A549 (cell line): ENCODE measurements at regions not wholly inside any gene's neighbourhood (a gene's known extent, or its start where the extent isn't known, plus 50 kb on each side); places are given as distances from the start of the nearest gene placed in this dataset.

ENCODE experiments used
- ATAC-seq, 2 experiments: fragments of 200-7000 bp in 1 of 2; fragments of >200 bp in 1 of 2; cut with Nextera tagmentation in 1 of 2; cut with Tn5 transposase in 1 of 2; 3 replicates each; pipeline versions ENCODE4 v1.8.0 to v1.9.1; 2018 to 2020; ENCODE audit warnings: mild to moderate bottlenecking in 1 of 2, moderate library complexity in 1 of 2
- CTCF ChIA-PET: fragments of 300-600 bp; sonication (Branson Sonifier 250); formaldehyde crosslinking; extraction: SDS; loops from one replicate; lab custom pipeline; 2021; ENCODE audit warnings: antibody characterized with exemption, inconsistent platforms; lab: Yijun Ruan, JAX
- POLR2A ChIA-PET: fragments of 350-600 bp; formaldehyde crosslinking; extraction: SDS; loops from one replicate; lab custom pipeline; 2021; ENCODE audit warnings: antibody characterized with exemption, inconsistent platforms; lab: Yijun Ruan, JAX
- DNase-seq, 2 experiments: peaks; one replicate each; pipeline versions ENCODE4 v3.0.0 to v3.0.0-alpha.2; 2011 to 2016; ENCODE audit warnings: low read depth in 1 of 2, low spot score in 1 of 2
- FAIRE-seq: peaks from 2 replicates; lab custom pipeline; 2011; peaks lifted over from hg19 to GRCh38; lab: Jason Lieb, UNC
- H3K27ac ChIP-seq, 2 experiments: fragments of >200 bp; sonication (Bioruptor Twin); formaldehyde crosslinking; 3 replicates each; pipeline ENCODE4 v1.5.1; 2016 to 2017
- H3K4me1 ChIP-seq: fragments of >200 bp; sonication (Bioruptor Twin); formaldehyde crosslinking; 3 replicates; pipeline ENCODE4 v1.6.1; 2016
- H3K4me2 ChIP-seq: fragments of >200 bp; sonication (Bioruptor Twin); formaldehyde crosslinking; 3 replicates; pipeline ENCODE4 v1.6.1; 2016
- H3K4me3 ChIP-seq: fragments of >200 bp; sonication (Bioruptor Twin); formaldehyde crosslinking; 3 replicates; pipeline ENCODE4 v1.5.1; 2016
- H3K9me3 ChIP-seq: fragments of >200 bp; sonication (Bioruptor Twin); formaldehyde crosslinking; 3 replicates; pipeline ENCODE4 v1.6.1; 2016
- BHLHE40 ChIP-seq: IDR thresholded peaks from 2 replicates; pipeline ENCODE4 v1.6.1; 2012; ENCODE audit warnings: low read depth, low read length, inconsistent platforms
- CBX2 ChIP-seq: fragments of 200-600 bp; sonication (generic); IDR thresholded peaks from 2 replicates; pipeline ENCODE4 v1.6.1; 2016; ENCODE audit warnings: low read depth, mild to moderate bottlenecking, borderline replicate concordance
- CBX8 ChIP-seq: fragments of 200-600 bp; sonication (generic); IDR thresholded peaks from 2 replicates; pipeline ENCODE4 v1.6.1; 2016
- CHD4 ChIP-seq: fragments of 200-600 bp; sonication (generic); IDR thresholded peaks from 2 replicates; pipeline ENCODE4 v1.6.1; 2016; ENCODE audit warnings: antibody characterized with exemption, mild to moderate bottlenecking, borderline replicate concordance
- EHMT2 ChIP-seq: fragments of 200-600 bp; sonication (generic); IDR thresholded peaks from 2 replicates; pipeline ENCODE4 v1.6.1; 2016; ENCODE audit warnings: antibody characterized with exemption, low read depth, mild to moderate bottlenecking, moderate library complexity
- ESRRA ChIP-seq: fragments of 150-350 bp; IDR thresholded peaks from 2 replicates; pipeline ENCODE4 v1.6.1; 2014; ENCODE audit warnings: mild to moderate bottlenecking, low read length, borderline replicate concordance
- FOXS1 ChIP-seq: fragments of 250-450 bp; sonication (Bioruptor Pico); IDR thresholded peaks from 2 replicates; pipeline ENCODE4 v1.5.0; 2020; ENCODE audit warnings: mild to moderate bottlenecking, moderate library complexity
- HEYL ChIP-seq: fragments of 250-450 bp; sonication (Bioruptor Pico); IDR thresholded peaks from 2 replicates; pipeline ENCODE4 v1.8.0; 2021; ENCODE audit warnings: mild to moderate bottlenecking, moderate library complexity
- MAZ ChIP-seq: fragments of 150-350 bp; IDR thresholded peaks from 2 replicates; pipeline ENCODE4 v1.6.1; 2014; ENCODE audit warnings: antibody characterized with exemption, low read depth, low read length, borderline replicate concordance
- MYC ChIP-seq: IDR thresholded peaks from 2 replicates; pipeline ENCODE4 v1.6.1; 2012; ENCODE audit warnings: mild to moderate bottlenecking, inconsistent platforms, low read length, improper control_type of control experiment, borderline replicate concordance
- NPAS2 ChIP-seq: fragments of 250-450 bp; sonication (Bioruptor Pico); IDR thresholded peaks from 2 replicates; pipeline ENCODE4 v1.8.0; 2022; ENCODE audit warnings: mild to moderate bottlenecking, moderate library complexity, borderline replicate concordance
- POLR2AphosphoS2 ChIP-seq: conservative IDR thresholded peaks from 2 replicates; pipeline ENCODE4 v1.6.1; 2012; ENCODE audit warnings: low read length, improper control_type of control experiment, inconsistent platforms
- RCOR1 ChIP-seq: fragments of 150-350 bp; IDR thresholded peaks from 2 replicates; pipeline ENCODE4 v1.6.1; 2014; ENCODE audit warnings: antibody characterized with exemption, low read length, low read depth
- RFX5 ChIP-seq: fragments of 450-650 bp; IDR thresholded peaks from 2 replicates; pipeline ENCODE4 v1.7.1; 2014; ENCODE audit warnings: antibody characterized with exemption, mild to moderate bottlenecking, moderate library complexity
- SMC3 ChIP-seq: fragments of >200 bp; sonication (Bioruptor Twin); formaldehyde crosslinking; IDR thresholded peaks from 3 replicates; pipeline ENCODE4 v1.6.1; 2018; ENCODE audit warnings: inconsistent platforms
- TFCP2L1 ChIP-seq: fragments of 250-450 bp; sonication (Bioruptor Pico); IDR thresholded peaks from 2 replicates; pipeline ENCODE4 v1.5.0; 2021; ENCODE audit warnings: mild to moderate bottlenecking
- TP53 ChIP-seq: fragments of 250-450 bp; sonication (Bioruptor Pico); IDR thresholded peaks from 2 replicates; pipeline ENCODE4 v1.5.0; 2021; ENCODE audit warnings: mild to moderate bottlenecking, moderate library complexity
- ZFP36 ChIP-seq: fragments of 450-650 bp; IDR thresholded peaks from 2 replicates; pipeline ENCODE4 v1.6.1; 2014; ENCODE audit warnings: borderline replicate concordance; ENCODE audit not compliant: partially characterized antibody
- ZNF302 ChIP-seq: fragments of 250-450 bp; sonication (Bioruptor Pico); IDR thresholded peaks from 2 replicates; pipeline ENCODE4 v1.9.0; 2021; ENCODE audit warnings: inconsistent platforms, mild to moderate bottlenecking, moderate library complexity
- WGBS: methylation state at CpG from one replicate; pipeline ENCODE4 v1.1.6; 2017; ENCODE audit errors: missing lambda C conversion rate; 5-methylcytosine and 5-hydroxymethylcytosine counted together
- TF ChIP-seq, protein P1 (sequence below): IDR thresholded peaks from 2 replicates; pipeline ENCODE4 v1.6.1; 2012
- TF ChIP-seq, protein P2 (sequence below): fragments of 150-350 bp; IDR thresholded peaks from 2 replicates; pipeline ENCODE4 v1.6.1; 2014; ENCODE audit warnings: low read depth, mild to moderate bottlenecking, low read length

DNA sequence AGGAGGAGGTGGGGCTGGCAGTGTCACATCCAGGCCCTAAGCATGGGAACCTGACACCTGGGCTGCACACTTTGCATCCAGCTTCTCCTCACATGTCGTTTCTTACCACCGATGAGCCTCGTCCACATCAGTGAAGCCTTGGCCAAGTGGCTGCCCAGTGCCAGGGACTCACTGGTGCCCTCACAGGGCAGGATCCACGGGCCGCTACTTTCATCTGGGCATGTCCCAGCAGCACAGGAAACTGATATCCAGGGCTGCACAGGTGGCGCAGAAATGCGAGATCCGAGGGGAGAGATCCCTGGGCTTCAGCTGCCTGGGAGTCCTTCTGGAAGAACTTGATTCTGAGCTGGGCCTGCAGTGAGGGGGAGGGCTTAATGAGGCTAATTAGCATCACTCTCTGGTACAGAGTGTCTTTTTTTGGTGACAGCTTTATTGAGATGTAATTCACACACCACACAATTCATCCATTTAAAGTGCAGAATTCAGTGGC, 291.6 kb upstream of the HDAC4 start:
- Histone ChIP-seq H3K4me3 (no peak overlapping the region), H3K27ac (no peak overlapping the region), H3K4me2 (no peak overlapping the region), H3K4me1 (no peaks in the 10 kb centered on the region), H3K9me3 (no peaks in the 10 kb centered on the region)
- POLR2A ChIA-PET = no interaction called here
- FAIRE-seq (no peak), DNase-seq (no peak), ATAC-seq (no peak)
- 66% methylated on average over 8 of the region's 8 CpGs for WGBS
- CTCF ChIA-PET = interaction anchor here (0.9 to 1.5 kb wide), 2 partner anchors 26 to 34 kb away, joined by 3 read pairs; no protein-coding TSS in a partner anchor
- TF ChIP-seq CHD4 = no peak
- TF ChIP-seq NPAS2 (CRISPR knock-in tag) = no peak
- TF ChIP-seq MYC = no peak
- TF ChIP-seq SMC3 = no peak
- no peak for TF ChIP-seq RFX5
- TF ChIP-seq HEYL (CRISPR knock-in tag) = no peak
- TF ChIP-seq, protein P1, sequence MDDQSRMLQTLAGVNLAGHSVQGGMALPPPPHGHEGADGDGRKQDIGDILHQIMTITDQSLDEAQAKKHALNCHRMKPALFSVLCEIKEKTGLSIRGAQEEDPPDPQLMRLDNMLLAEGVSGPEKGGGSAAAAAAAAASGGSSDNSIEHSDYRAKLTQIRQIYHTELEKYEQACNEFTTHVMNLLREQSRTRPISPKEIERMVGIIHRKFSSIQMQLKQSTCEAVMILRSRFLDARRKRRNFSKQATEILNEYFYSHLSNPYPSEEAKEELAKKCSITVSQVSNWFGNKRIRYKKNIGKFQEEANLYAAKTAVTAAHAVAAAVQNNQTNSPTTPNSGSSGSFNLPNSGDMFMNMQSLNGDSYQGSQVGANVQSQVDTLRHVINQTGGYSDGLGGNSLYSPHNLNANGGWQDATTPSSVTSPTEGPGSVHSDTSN = no peak
- no peak for TF ChIP-seq ESRRA
- TF ChIP-seq TP53 (CRISPR knock-in tag) = no peak
- TF ChIP-seq, protein P2, sequence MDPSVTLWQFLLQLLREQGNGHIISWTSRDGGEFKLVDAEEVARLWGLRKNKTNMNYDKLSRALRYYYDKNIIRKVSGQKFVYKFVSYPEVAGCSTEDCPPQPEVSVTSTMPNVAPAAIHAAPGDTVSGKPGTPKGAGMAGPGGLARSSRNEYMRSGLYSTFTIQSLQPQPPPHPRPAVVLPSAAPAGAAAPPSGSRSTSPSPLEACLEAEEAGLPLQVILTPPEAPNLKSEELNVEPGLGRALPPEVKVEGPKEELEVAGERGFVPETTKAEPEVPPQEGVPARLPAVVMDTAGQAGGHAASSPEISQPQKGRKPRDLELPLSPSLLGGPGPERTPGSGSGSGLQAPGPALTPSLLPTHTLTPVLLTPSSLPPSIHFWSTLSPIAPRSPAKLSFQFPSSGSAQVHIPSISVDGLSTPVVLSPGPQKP = no peak
- TF ChIP-seq POLR2AphosphoS2 = no peak

DNA sequence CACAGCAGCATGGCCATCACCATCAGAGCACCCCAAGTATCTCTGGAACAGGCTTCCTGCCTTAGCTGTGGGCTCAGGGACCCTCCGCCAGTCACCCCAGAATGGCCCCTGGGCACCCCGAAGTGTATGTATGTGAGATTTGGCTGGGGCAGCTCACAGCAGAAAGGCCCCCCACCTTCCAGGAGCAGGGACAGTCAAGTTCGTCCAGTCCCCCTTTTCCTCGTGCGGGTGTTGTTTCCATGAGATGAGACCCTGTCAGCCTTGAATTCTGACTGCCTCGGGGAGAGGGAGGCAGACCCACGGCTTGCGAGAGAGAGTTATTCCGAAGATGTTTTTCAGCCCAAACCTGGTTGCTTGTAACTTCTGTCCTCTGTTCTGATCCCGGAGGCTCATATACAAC, 290.9 kb upstream of the HDAC4 start:
- ATAC-seq (no peak), FAIRE-seq (no peak), DNase-seq (no peak)
- WGBS = 64% methylated on average over 9 of the region's 10 CpGs
- CTCF ChIA-PET = interaction anchor here (1.5 kb wide), 1 partner anchor 35 kb away, joined by 3 read pairs; no protein-coding TSS in a partner anchor
- no peaks in the 10 kb centered on the region for H3K4me1 ChIP-seq
- no peak overlapping the region for H3K4me2 ChIP-seq
- H3K9me3 ChIP-seq = no peaks in the 10 kb centered on the region
- POLR2A ChIA-PET = no interaction called here
- H3K4me3 ChIP-seq = no peak overlapping the region
- no peak for TF ChIP-seq CBX8
- H3K27ac ChIP-seq = no peak overlapping the region

DNA sequence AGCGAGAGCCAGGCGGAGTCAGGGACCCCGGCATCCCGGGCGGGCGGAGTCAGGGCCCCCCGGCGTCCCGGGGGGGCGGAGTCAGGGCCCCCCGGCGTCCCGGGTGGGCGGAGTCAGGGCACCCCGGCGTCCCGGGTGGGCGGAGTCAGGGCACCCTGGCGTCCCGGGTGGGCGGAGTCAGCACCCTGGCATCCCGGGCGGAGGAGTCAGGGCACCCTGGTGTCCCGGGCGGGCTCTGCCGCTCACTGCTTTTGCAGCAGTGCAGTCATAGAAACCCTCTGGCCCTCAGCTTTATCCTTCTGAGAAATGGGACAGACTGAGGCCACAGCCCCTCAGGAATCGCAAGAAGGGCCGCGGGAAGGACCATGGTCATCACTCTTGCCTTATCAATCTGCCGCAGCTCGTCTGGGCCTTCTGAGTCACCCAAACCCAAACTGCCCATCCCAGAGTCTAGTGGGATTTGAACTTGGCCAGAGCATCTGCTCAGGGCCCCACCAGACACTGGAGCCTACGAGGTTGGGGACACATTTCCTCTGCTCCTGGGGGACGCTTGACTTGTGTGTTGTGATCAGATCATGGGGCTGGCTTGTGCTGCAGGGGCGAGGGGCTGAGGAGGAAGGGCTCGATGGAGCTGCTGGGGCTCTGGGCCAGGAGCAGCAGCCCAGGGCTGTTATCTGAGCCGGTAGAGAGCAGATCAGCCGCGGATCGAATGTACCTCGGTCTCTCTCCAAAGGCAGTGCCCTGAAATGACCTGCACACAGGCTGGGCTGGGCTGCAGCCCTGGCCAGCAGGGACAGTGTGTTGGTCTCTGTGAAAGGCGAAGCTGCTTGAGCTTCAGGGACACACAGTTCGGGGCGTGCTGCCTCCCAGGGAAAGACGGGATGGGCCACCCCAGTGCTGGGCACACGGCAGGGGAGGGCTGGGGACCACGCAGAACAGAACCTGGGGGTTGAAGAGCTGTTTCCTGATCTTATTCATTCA, 290.1 kb upstream of the HDAC4 start:
- FAIRE-seq (no peak), ATAC-seq (no peak), DNase-seq (no peak)
- H3K9me3 ChIP-seq = no peaks in the 10 kb centered on the region
- WGBS = 55% methylated on average over 26 of the region's 46 CpGs
- ChIA-PET CTCF (interaction anchor here (1.5 kb wide), 1 partner anchor 35 kb away, joined by 3 read pairs; no protein-coding TSS in a partner anchor), POLR2A (no interaction called here)
- H3K4me2 ChIP-seq = no peak overlapping the region
- no peak overlapping the region for H3K4me3 ChIP-seq
- no peak for TF ChIP-seq ZNF302
- no peak for TF ChIP-seq TP53 (CRISPR knock-in tag)
- no peak for TF ChIP-seq MAZ
- TF ChIP-seq CBX2 = no peak
- no peak for TF ChIP-seq FOXS1 (CRISPR knock-in tag)
- TF ChIP-seq, protein P1 = no peak
- no peak for TF ChIP-seq BHLHE40
- no peak for TF ChIP-seq RCOR1
- no peak for TF ChIP-seq ZFP36
- no peak for TF ChIP-seq TFCP2L1 (CRISPR knock-in tag)
- TF ChIP-seq ESRRA = no peak
- TF ChIP-seq EHMT2 = no peak
- no peaks in the 10 kb centered on the region for H3K4me1 ChIP-seq
- no peak overlapping the region for H3K27ac ChIP-seq
